NCI-H226 (cell line): ENCODE measurements at regions not wholly inside any gene's neighbourhood (a gene's known extent, or its start where the extent isn't known, plus 50 kb on each side); places are given as distances from the start of the nearest gene placed in this dataset.
"Not testable (repeated sequence)": the region's sequence is repeated elsewhere in the genome, so short reads cannot be mapped to it uniquely, and the experiment has no call there.

Experiments
- DNase-seq: peaks from one replicate; pipeline ENCODE4 v3.0.0-alpha.2; 2015

DNA sequence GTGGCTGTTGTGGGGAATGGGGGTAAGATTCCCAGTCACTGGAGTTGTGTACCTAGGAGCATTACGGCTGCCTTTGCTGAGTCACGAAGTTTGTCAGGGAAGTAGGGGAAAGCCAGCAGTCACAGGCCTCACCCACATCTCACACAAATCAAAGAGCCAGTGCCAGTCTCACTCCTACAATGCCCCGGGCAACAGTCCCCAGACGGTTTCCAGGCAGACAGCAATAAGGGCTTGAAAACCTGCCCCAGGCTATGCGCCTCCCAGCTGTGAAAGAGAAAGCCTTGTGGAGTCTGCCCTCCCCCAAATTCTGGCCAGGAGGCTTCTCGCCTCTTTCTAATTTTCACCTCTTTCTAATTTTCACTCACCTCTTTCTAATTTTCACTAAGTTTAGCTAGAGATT is 142.3 kb upstream of the EDNRB start:
- DNase-seq = no peak

- DNase-seq = not testable (repeated sequence)
These were observed 138.2 kb upstream of the EDNRB start for GRCh38 chr13:78056865-78057264.

- DNase-seq = no peak
These were observed 135.5 kb upstream of the EDNRB start for GRCh38 chr13:78054157-78054556.

DNA sequence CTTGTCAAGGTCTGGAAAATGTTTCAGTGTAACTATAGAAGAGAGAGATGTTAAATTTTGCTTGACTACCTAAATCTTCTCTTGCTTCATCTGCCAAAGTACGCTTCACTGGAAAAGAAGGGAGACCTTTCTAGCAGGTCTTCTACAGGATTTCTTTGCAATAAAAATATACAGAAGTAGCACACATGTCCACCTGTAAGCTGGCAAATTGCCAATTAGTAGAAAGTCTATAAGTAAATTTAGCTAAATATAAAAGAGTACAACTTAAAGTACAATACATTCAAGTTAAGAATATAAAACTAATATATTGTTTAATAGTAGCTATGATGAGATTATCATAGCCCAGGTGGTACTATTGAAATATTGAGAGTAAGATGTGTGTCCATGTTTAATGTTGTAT is 128.5 kb upstream of the EDNRB start:
- no peak for DNase-seq

GRCh38 chr13:78046331-78046730 is 127.7 kb upstream of the EDNRB start:
- no peak for DNase-seq

GRCh38 chr13:78045916-78046315 is 127.3 kb upstream of the EDNRB start:
- DNase-seq = no peak

- DNase-seq = not testable (repeated sequence)
These were observed 122.7 kb upstream of the EDNRB start for GRCh38 chr13:78041366-78041765.

- DNase-seq = no peak
These were observed 121.7 kb upstream of the EDNRB start for GRCh38 chr13:78040205-78040830.

DNA sequence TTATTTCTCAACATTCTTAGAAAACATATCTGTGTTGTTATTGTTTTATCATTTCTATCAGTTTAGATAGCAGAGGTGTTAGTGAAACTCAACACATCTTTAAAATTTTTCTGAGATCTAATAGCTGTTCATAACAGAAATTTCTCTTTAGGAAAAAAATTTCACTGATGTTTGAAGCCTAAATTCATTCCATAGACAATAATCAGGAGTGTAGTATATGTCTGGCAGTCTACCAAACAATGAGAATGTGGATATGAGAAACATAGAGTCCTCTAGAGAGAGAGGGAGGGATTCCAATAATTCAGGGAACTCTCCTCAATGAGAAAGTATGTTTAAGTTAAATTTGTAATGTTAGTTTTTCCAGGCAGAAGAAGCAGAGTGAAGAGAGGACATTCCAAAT is 118.2 kb upstream of the EDNRB start:
- DNase-seq = no peak

DNA sequence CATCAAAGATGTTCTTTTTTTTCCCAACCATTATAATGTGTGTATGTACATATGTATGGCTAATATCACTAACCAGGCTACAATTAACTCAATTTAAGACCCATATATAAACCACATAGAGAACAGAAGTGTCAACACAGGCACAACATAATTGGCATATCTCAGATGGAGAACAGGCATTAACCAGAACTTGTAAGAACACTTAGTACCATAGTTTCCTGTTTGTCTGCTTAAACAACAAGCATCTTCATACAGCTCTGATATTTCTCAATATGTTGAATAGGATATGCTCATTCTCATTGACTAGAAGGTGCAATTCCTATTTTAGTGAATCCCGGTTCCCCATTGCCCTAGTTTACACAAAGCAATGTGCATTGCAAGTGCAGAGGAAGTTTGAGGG is 116.9 kb upstream of the EDNRB start:
- DNase-seq = no peak

DNA sequence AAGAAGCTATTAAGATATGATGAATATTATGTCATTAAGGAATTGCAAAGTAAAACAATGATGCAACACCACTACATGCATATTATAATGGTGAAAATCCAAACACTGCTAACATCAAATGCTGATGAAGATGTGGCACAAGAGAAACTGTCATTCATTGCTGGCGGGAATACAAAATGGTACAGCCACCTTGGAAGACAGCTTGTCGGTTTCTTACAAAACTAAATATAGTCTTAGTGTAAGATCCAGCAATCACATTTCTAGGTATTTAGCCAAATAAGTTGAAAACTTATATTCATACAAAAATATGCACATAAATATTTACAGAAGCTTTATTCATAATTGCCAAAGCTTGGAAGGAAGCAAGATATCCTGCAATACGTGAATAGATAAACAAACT is 114.9 kb upstream of the EDNRB start:
- DNase-seq = no peak

GRCh38 chr13:78032132-78032531 is 113.5 kb upstream of the EDNRB start:
- no peak for DNase-seq

DNA sequence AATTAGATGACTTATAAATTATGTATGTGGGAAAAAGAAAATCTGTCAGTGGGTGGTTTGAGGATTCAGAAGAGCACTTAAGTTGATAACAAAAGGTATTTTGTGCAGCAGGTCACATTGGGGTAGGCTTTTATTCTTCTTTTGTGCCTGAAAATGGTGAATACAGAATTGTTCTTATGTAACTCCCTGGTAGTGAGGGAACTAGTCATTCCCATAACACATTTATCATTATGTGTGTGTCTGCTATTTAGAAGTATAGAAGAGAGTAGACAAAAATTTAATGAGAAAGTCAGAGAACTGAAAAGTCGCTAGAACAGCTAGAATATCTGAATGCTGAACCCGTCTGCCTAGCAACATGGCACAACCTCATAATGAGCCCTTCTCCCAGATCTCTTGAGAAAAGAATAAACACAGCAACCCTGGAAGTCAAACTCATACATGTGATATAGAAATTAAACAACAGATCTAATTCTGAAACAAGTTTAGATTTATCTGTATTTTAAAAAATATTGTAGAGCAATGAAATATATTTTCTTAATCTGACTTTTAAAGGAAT is 111.8 kb upstream of the EDNRB start:
- no peak for DNase-seq

- DNase-seq = no peak
These were observed 111.3 kb upstream of the EDNRB start for GRCh38 chr13:78029901-78030300.

- no peak for DNase-seq
These were observed 110.3 kb upstream of the EDNRB start for GRCh38 chr13:78028960-78029359.

- DNase-seq = no peak
These were observed 106.4 kb upstream of the EDNRB start for GRCh38 chr13:78024996-78025395.

GRCh38 chr13:78022164-78022877 is 103.7 kb upstream of the EDNRB start:
- peak; percentile 79 for DNase-seq

- DNase-seq = no peak
These were observed 102.2 kb upstream of the EDNRB start for GRCh38 chr13:78020861-78021260.

DNA sequence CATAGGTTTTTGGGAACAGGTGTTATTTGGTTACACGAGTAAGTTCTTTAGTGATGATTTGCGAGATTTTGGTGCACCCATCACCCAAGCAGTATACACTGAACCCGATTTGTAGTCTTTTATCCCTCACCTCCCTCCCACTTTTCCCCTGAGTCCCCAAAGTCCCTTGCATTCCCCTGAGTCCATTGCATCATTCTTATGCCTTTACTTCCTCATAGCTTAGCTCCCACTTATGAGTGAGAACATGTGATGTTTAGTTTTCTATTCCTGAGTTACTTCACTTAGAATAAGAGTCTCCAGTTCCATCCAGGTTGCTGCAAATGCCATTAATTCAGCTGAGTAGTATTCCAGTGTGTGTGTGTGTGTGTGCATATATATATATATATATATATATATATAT is 97.2 kb upstream of the EDNRB start:
- DNase-seq = no peak

DNA sequence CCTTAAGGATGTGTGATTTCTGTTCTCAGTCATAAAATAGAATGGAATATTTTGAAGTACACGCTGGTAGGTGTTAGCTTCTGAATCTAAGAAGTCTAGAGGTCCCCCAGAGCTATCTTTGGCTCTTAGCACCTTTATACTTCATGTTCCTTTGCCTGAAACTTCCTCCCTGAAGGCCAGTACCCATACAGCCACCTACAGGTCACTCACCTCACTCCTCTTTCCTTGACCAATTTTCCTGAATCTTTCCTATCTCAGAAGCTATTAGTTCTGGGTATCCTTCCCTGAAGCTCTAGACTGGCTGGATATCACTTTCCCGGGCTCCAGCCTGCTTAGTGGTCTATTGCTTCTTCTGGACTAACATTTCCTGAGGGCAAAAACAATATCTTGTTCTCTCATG is 93.4 kb upstream of the EDNRB start:
- DNase-seq = no peak

DNA sequence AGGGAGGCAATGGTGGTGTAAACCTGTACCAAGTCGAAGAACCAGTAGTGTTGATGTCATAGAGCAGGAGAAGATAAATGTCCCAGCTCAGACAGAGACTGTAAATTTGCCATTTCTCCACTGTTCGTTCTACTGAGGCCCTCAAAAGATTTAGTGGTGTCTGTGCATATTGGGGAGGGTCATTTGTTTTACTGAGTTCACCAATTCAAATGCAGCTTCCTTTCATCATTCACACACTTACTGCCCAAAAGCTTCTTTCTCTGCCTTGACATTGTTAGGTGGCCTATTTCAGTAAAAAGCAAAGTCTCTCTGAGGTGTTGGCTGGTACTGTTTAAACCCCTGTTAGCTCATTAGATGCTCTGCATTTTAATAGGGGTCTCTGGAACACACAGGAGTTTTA is 86.2 kb upstream of the EDNRB start:
- no peak for DNase-seq

DNA sequence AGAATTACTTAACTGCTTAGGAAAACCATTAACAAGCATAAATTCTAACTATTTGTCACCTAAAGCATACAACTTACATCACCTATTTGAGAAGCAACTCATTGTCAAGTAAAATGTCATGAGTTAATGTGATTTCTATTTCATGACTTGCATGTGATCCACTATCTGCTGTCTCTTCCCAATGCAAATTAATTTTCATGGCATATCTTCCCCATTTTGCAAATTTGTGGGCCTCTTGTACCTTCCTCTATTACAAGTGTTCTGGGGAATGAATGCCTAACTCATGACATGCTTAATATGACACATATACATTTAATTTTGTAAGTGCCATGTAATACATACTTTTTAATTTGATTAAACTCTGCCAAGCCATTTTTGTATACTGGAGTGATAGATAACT is 81.1 kb upstream of the EDNRB start:
- DNase-seq = no peak

- no peak for DNase-seq
These were observed 75.5 kb upstream of the EDNRB start for GRCh38 chr13:77994166-77994565.

GRCh38 chr13:77991003-77991402 is 72.4 kb upstream of the EDNRB start:
- DNase-seq = no peak

- DNase-seq = no peak
These were observed 70.7 kb upstream of the EDNRB start for GRCh38 chr13:77989281-77989680.
